SK-N-MC (cell line): ENCODE measurements at regions not wholly inside any gene's neighbourhood (a gene's known extent, or its start where the extent isn't known, plus 50 kb on each side); places are given as distances from the start of the nearest gene placed in this dataset.

Source experiments
- DNase-seq: peaks from one replicate; pipeline ENCODE4 v3.0.0-alpha.2; 2011; ENCODE audit warnings: low read depth, low spot score
- H3K27ac ChIP-seq: fragments of 200-600 bp; sonication (generic); 2 replicates; pipeline ENCODE4 v1.5.1; 2016; ENCODE audit warnings: mixed run types
- H3K36me3 ChIP-seq: fragments of 200-600 bp; sonication (generic); 2 replicates; pipeline ENCODE4 v1.6.1; 2017; ENCODE audit warnings: antibody characterized with exemption, low read length, mixed read lengths; ENCODE audit not compliant: insufficient read depth
- H3K4me3 ChIP-seq: fragments of 200-600 bp; sonication (generic); 2 replicates; pipeline ENCODE4 v1.5.1; 2016
- H3K9ac ChIP-seq: fragments of 200-600 bp; sonication (generic); 2 replicates; pipeline ENCODE4 v1.8.0; 2017; ENCODE audit warnings: mixed run types, mixed read lengths; ENCODE audit not compliant: insufficient read length
- H3K9me3 ChIP-seq: fragments of 200-600 bp; sonication (generic); 2 replicates; pipeline ENCODE4 v1.6.1; 2017; ENCODE audit warnings: low read depth, mild to moderate bottlenecking, antibody characterized with exemption, low read length, moderate library complexity, mixed read lengths
- EZH2 ChIP-seq: fragments of 200-600 bp; sonication (generic); IDR thresholded peaks from one replicate; pipeline ENCODE4 v1.6.1; 2017; ENCODE audit warnings: antibody characterized with exemption
- FOXP2 ChIP-seq: optimal IDR thresholded peaks from 2 replicates; pipeline ENCODE3; 2011; ENCODE audit warnings: mild to moderate bottlenecking, moderate library complexity; ENCODE audit not compliant: insufficient read depth; ENCODE audit errors: extremely low read length, control extremely low read depth
- POLR2AphosphoS5 ChIP-seq: IDR thresholded peaks from 2 replicates; pipeline ENCODE4 v1.6.1; 2012; ENCODE audit warnings: mild to moderate bottlenecking, low read depth, low read length, borderline replicate concordance

DNA sequence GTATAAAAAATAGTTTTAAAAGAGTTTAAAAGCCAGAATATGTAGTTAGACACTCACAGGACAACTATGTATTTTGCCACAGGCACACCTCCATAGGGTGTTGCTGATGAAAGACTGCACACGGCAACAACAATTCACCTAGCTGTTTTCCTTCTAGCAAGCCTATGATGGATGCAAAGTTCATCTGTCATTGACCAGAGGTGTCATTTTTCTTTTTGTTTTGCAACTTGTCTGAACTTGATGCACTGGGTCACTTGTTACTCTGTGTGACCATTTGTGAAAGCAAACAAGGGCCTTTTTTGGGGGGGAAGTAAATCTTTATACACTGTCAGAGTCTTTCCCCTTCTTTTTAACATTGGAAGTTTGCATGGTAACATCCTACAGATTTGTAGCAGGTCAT lies 258.0 kb upstream of the SEMA3A start:
- no peak for TF ChIP-seq FOXP2
- TF ChIP-seq POLR2AphosphoS5 = no peak
- no peak for TF ChIP-seq EZH2
- Histone ChIP-seq H3K4me3 (no peak overlapping the region), H3K36me3 (no peaks in the 10 kb centered on the region), H3K9me3 (no peaks in the 10 kb centered on the region), H3K9ac (no peak overlapping the region), H3K27ac (no peak overlapping the region)
- DNase-seq = no peak

DNA sequence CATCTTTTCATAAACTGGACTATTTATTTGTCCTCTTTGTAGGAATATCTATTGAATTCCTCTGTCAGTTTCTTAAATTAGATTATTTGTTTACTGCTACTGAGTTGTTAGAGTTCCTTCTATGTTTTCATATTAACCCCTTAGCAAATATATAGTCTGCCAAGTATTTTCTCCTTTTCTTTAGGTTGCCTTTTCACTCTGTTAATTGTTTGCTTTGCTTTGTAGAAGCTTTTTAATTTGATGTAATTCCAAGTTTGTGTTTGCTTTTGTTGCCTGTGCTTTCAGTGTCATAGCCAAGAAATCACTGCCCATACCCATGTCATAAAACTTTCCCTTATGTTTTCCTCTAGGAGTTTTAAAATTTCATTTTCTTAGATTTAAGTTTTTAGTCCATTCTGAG lies 256.2 kb upstream of the SEMA3A start:
- Histone ChIP-seq H3K36me3 (no peaks in the 10 kb centered on the region), H3K4me3 (no peak overlapping the region), H3K27ac (no peak overlapping the region), H3K9ac (no peak overlapping the region), H3K9me3 (no peaks in the 10 kb centered on the region)
- TF ChIP-seq FOXP2 = no peak
- no peak for TF ChIP-seq EZH2
- TF ChIP-seq POLR2AphosphoS5 = no peak
- no peak for DNase-seq

DNA sequence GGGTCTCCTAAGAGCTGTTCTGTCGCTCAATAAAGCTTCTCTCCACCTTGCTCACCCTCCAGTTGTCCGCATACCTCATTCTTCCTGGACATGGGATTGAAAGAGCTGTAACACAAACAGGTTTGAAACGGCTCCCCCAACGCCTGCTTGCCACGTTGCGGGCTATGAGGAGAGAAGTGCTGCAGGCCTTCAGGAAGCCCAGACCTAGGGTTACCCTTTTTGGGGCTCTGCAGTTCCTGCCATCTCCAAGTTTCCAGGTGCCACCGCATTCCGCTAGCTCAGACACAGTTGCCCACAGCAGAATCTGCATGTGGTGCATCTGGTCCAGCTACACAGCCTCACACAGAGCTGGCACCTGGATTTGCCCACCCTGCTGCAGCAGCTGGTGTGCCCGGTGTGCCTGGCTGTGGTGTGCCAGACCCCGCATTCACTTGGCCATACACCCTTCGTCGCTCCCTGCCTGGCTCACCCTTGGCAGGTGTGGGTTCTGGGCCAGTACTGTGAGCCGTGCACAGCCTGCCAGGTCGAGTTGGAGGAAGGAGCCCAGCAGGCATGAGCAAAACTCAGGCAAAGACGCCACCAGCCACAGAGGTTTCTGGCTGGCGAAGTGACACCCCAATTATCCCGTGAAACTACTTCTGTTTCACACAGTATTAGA lies 253.2 kb upstream of the SEMA3A start:
- Histone ChIP-seq H3K36me3 (no peaks in the 10 kb centered on the region), H3K9ac (no peak overlapping the region), H3K4me3 (no peak overlapping the region), H3K27ac (no peak overlapping the region), H3K9me3 (no peaks in the 10 kb centered on the region)
- TF ChIP-seq POLR2AphosphoS5 (no peak), FOXP2 (no peak), EZH2 (no peak)
- no peak for DNase-seq

DNA sequence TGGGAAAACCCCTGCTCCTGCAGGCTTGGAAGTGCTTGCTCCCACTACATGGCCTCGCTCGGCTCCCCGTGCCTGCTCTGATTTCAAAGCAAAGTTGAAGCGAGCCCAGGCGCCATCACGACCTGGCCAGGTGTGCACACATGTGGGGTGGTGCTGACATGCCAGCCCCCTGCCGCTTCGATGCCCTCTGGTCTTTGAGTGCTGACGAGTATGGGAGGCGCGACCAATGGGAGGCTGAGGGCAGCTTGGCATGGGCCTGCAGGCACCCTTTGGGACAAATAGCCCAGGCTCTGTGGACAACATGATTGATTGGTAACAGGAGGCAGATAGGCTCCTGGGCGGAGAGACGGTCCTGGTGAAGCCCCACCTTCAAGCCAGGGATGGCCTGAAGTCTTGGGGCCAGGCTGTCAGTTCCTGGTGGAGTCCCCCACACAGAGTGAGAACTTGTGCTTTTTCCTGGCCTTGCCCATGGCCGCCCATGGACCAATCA lies 252.4 kb upstream of the SEMA3A start:
- Histone ChIP-seq H3K36me3 (no peaks in the 10 kb centered on the region), H3K4me3 (no peak overlapping the region), H3K27ac (no peak overlapping the region), H3K9me3 (no peaks in the 10 kb centered on the region), H3K9ac (no peak overlapping the region)
- DNase-seq = no peak
- no peak for TF ChIP-seq POLR2AphosphoS5
- no peak for TF ChIP-seq FOXP2
- no peak for TF ChIP-seq EZH2

DNA sequence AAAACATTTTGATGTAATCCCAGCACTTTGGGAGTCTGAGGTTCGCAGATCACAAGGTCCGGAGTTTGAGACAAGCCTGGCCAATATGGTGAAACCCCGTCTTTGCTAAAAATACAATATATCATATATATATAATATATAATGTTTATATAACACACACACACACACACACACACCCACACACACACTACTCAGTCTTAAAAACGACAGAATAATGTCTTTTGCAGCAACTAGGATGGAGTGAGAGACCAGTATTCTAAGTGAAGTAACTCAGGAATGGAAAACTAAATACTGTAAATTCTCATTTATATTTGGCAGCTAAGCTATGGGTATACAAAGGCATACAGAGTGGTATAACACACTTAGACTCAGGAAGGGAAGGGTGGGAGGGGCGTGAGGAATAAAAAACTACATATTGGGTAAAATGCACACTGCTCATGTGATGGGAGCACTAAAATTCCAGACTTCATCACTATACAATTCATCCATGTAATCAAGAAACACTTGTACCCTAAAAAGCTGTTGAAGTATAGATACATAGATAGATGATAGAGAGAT lies 231.2 kb upstream of the SEMA3A start:
- TF ChIP-seq FOXP2 = no peak
- TF ChIP-seq POLR2AphosphoS5 = no peak
- no peak for TF ChIP-seq EZH2
- H3K4me3 ChIP-seq = no peak overlapping the region
- no peak overlapping the region for H3K27ac ChIP-seq
- H3K9ac ChIP-seq = no peak overlapping the region
- 0 out of 2 replicates have a peak, but pooled peaks cover 3% of the 10 kb centered on the region for H3K9me3 ChIP-seq
- no peaks in the 10 kb centered on the region for H3K36me3 ChIP-seq
- no peak for DNase-seq

DNA sequence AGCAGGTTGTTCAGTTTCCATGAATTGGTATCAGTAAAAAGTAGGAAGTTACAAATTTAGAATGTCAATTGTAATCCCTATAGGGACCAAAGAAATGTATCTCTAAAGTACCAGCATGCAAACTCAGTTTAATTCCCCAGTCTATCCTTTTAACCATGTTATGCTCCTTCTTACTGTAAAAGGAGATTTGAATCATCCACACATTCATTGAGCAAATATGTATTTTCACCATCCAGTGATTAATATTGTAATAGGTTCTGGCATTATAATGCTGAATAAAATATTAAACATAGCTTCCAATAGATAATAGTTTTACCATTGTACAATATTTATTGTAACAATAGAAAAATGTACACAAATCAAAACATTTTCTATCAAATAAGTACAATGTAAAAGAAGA lies 228.2 kb upstream of the SEMA3A start:
- 0 out of 2 replicates have a peak, but pooled peaks cover 3% of the 10 kb centered on the region for H3K9me3 ChIP-seq
- no peak overlapping the region for H3K4me3 ChIP-seq
- no peak for DNase-seq
- H3K27ac ChIP-seq = no peak overlapping the region
- no peak overlapping the region for H3K9ac ChIP-seq
- TF ChIP-seq POLR2AphosphoS5 (no peak), FOXP2 (no peak), EZH2 (no peak)
- H3K36me3 ChIP-seq = no peaks in the 10 kb centered on the region

DNA sequence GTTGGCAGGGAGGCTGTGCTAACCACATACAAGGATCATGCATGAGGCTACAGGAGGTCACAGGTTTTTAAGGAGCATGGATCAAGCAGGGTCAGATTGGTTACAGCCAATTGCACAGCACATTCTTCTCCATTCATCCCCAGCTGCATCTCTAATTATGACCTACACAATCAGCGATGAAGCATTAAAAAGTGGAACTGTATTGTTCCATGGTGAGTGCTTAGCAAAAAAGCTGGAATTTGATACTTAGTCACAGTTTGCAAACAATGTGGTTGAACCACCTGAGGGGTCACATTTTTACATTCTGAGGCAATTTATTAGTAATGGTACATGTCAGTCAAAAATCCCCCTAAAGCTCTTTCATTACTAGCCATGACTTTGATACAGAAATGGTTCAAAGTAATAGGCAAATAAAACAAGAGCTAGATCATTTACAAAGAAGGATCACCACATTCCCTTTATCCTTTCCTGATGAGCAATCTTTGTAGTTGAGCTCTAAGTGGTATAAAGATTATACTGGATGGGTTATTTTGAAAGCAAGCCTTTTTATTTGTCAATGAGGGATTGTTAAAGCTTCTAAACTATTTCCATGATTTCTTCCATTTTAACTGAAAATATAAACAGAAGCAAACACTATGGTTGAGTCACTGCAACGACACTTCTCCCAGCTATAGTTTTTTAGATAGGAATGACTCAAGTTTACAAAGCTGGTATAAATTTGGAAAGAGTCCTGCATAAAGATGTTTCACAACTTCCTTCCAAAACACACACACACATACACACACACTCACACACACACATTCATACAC lies 217.8 kb upstream of the SEMA3A start:
- H3K27ac ChIP-seq = no peak overlapping the region
- DNase-seq = no peak
- H3K4me3 ChIP-seq = no peak overlapping the region
- no peak overlapping the region for H3K9ac ChIP-seq
- H3K9me3 ChIP-seq = no peaks in the 10 kb centered on the region
- TF ChIP-seq EZH2 (no peak), FOXP2 (no peak), POLR2AphosphoS5 (no peak)
- no peaks in the 10 kb centered on the region for H3K36me3 ChIP-seq

DNA sequence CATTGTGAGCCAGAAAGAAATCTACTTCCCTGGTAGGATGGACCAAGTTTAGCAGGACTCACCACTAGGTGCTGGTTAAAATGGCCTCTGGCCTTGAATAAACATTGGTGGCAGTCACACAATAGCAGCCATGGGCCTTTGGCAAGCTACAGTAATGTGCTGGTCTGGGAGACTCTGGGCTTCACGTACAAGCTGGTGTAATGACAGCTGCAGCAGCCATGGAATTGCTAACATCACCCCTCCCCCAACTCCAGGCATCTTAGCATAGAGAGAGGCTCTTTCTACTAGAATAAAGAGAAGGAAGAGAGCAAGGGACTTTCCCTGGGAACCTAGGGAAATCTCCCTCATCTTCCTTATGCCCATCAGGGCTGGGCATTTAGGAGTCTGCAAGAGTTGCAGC lies 205.1 kb upstream of the SEMA3A start:
- TF ChIP-seq POLR2AphosphoS5 = no peak
- no peak for TF ChIP-seq EZH2
- TF ChIP-seq FOXP2 = no peak
- DNase-seq = no peak
- Histone ChIP-seq H3K9me3 (no peaks in the 10 kb centered on the region; the same call in 1 of the 2 replicates), H3K27ac (no peak overlapping the region), H3K36me3 (no peaks in the 10 kb centered on the region), H3K9ac (no peak overlapping the region), H3K4me3 (no peak overlapping the region)
